Gastroesophageal sphincter (tissue), 4 donors: ENCODE measurements at regions not wholly inside any gene's neighbourhood (a gene's known extent, or its start where the extent isn't known, plus 50 kb on each side); places are given as distances from the start of the nearest gene placed in this dataset.
A peak's percentile ranks its signal among the peaks of the same experiment; 100 is the strongest.

ENCODE experiments used
- ATAC-seq: fragments of 150-250 bp; one replicate; pipeline ENCODE4 v1.9.1; 2016; ENCODE audit warnings: mild to moderate bottlenecking, moderate library complexity
- H3K27ac ChIP-seq, 4 donors: fragments of 200-600 bp; sonication (generic) in 3 of 4; 1 replicate in 3 of 4; 2 replicates in 1 of 4; pipeline ENCODE4 v1.5.1; 2016 to 2019
- H3K27me3 ChIP-seq: fragments of 200-600 bp; sonication (generic); one replicate; pipeline ENCODE4 v1.5.1; 2019
- H3K36me3 ChIP-seq, 2 donors: fragments of 200-600 bp; sonication (generic); one replicate each; pipeline ENCODE4 v1.5.1; 2019; ENCODE audit warnings: control low read depth in 1 of 2
- H3K4me1 ChIP-seq, 3 donors: fragments of 200-600 bp; sonication (generic); 1 replicate in 2 of 3; 2 replicates in 1 of 3; pipeline ENCODE4 v1.5.1; 2016 to 2019; ENCODE audit warnings: control low read depth in 2 of 3
- H3K4me3 ChIP-seq, 2 donors: fragments of 200-600 bp; sonication (generic); one replicate each; pipeline ENCODE4 v1.5.1; 2019; ENCODE audit warnings: mild to moderate bottlenecking in 1 of 2, moderate library complexity in 1 of 2
- H3K9me3 ChIP-seq, 3 donors: fragments of 200-600 bp; sonication (generic); one replicate each; pipeline ENCODE4 v1.5.1; 2017 to 2019; ENCODE audit warnings: control low read depth in 2 of 3
- EP300 ChIP-seq: sonication (generic); formaldehyde crosslinking; IDR thresholded peaks from one replicate; pipeline ENCODE4 v1.6.1; 2017; ENCODE audit warnings: antibody characterized with exemption, mild to moderate bottlenecking
- POLR2A ChIP-seq, 2 donors: fragments of 450-650 bp; IDR thresholded peaks; one replicate each; pipeline ENCODE4 v1.6.1; 2017; ENCODE audit warnings: antibody characterized with exemption in 2 of 2, mild to moderate bottlenecking in 2 of 2, moderate library complexity in 1 of 2
- POLR2AphosphoS5 ChIP-seq: sonication (generic); formaldehyde crosslinking; IDR thresholded peaks from one replicate; pipeline ENCODE4 v1.6.1; 2017; ENCODE audit warnings: antibody characterized with exemption
- WGBS, 2 donors: methylation state at CpG; one replicate each; pipeline ENCODE4 v1.1.5; 2018; ENCODE audit warnings: low coverage in 1 of 2; 5-methylcytosine and 5-hydroxymethylcytosine counted together
- TF ChIP-seq, protein P1 (sequence below), 4 experiments: fragments of 200-600 bp in 2 of 4; fragments of 450-650 bp in 2 of 4; sonication (generic) in 1 of 4; IDR thresholded peaks; one replicate each; pipeline ENCODE4 v1.5.1; 2017 to 2019; ENCODE audit warnings: antibody characterized with exemption in 4 of 4, mild to moderate bottlenecking in 2 of 4, moderate library complexity in 2 of 4

DNA sequence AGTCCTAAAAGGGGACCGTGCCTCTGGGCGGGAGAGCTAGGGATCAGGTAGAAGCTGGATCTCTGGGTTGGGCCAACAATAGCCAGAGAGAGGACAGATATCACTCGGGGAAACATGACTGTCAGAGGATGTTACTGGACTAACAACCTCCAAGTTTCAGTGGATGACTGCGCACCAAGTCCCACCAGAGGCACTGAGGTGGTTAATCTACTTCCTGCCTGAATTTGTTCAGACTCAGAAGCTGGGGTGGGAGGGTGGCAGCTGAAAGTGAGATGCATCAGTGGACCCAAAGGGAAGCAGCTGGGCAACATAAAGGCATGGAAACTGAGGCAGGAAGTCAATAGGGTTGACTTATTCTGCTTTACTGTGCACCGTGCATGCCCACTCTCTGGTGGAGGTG, 130.1 kb upstream of the SLC44A1 start:
- no peaks in the 10 kb centered on the region for H3K4me1 ChIP-seq
- no peaks in the 10 kb centered on the region for H3K36me3 ChIP-seq
- H3K27me3 ChIP-seq, result no peaks in the 10 kb centered on the region
- no peak for TF ChIP-seq EP300
- TF ChIP-seq, protein P1, sequence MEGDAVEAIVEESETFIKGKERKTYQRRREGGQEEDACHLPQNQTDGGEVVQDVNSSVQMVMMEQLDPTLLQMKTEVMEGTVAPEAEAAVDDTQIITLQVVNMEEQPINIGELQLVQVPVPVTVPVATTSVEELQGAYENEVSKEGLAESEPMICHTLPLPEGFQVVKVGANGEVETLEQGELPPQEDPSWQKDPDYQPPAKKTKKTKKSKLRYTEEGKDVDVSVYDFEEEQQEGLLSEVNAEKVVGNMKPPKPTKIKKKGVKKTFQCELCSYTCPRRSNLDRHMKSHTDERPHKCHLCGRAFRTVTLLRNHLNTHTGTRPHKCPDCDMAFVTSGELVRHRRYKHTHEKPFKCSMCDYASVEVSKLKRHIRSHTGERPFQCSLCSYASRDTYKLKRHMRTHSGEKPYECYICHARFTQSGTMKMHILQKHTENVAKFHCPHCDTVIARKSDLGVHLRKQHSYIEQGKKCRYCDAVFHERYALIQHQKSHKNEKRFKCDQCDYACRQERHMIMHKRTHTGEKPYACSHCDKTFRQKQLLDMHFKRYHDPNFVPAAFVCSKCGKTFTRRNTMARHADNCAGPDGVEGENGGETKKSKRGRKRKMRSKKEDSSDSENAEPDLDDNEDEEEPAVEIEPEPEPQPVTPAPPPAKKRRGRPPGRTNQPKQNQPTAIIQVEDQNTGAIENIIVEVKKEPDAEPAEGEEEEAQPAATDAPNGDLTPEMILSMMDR (IDR thresholded peaks at IDR 0.05), result no peak
- H3K27ac ChIP-seq, result no peak overlapping the region
- no peak for ATAC-seq
- H3K4me3 ChIP-seq, result no peak overlapping the region
- no peaks in the 10 kb centered on the region for H3K9me3 ChIP-seq
- WGBS, 2 donors, result 92 to 93% methylated on average over 2 to 5 of the region's 5 CpGs

DNA sequence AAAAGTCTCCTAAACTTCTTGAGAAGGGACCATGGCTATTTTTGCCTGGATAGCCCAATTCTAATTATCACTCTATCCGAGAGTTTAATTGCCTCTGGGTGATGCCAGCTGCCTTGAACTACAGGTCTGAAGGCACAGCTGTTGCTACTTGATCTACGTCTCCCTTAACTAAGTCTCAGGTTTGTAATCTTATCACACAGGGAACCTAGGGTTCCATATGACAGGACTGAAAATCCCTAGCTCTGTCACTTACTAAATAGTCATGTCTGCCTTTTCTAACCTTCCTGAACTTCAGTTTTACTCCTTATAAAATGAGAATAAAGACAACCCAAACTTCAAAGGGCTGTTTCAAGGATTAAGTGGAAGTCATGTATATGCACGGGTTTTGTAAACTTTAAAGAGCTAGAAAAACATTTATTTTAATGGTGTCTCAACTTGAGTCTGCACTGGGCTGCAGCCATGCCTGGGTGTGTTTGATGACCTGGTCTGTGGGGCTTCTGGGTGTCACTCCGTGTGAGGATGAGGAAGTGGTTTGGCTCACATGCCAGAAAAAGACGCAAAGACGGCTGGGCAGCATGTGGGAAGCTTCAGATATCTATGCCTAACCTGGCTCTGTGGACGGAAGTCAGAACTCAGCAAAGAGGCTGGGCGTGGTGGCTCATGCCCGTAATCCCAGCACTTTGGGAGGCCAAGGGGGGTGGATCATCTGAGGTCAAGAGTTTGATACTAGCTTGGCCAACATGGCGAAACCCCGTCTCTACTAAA, 129.3 kb upstream of the SLC44A1 start:
- Histone ChIP-seq H3K27me3 (no peaks in the 10 kb centered on the region), H3K27ac (no peak overlapping the region), H3K9me3 (no peaks in the 10 kb centered on the region), H3K36me3 (no peaks in the 10 kb centered on the region), H3K4me1 (no peaks in the 10 kb centered on the region), H3K4me3 (no peak overlapping the region)
- 60 to 65% methylated on average over 2 to 7 of the region's 11 CpGs for WGBS, 2 donors
- peak; percentile 70 for ATAC-seq
- TF ChIP-seq, protein P1 (IDR thresholded peaks at IDR 0.05), result no peak
- TF ChIP-seq POLR2AphosphoS5, result no peak
- TF ChIP-seq POLR2A (IDR thresholded peaks at IDR 0.05), result no peak
- TF ChIP-seq EP300, result no peak

DNA sequence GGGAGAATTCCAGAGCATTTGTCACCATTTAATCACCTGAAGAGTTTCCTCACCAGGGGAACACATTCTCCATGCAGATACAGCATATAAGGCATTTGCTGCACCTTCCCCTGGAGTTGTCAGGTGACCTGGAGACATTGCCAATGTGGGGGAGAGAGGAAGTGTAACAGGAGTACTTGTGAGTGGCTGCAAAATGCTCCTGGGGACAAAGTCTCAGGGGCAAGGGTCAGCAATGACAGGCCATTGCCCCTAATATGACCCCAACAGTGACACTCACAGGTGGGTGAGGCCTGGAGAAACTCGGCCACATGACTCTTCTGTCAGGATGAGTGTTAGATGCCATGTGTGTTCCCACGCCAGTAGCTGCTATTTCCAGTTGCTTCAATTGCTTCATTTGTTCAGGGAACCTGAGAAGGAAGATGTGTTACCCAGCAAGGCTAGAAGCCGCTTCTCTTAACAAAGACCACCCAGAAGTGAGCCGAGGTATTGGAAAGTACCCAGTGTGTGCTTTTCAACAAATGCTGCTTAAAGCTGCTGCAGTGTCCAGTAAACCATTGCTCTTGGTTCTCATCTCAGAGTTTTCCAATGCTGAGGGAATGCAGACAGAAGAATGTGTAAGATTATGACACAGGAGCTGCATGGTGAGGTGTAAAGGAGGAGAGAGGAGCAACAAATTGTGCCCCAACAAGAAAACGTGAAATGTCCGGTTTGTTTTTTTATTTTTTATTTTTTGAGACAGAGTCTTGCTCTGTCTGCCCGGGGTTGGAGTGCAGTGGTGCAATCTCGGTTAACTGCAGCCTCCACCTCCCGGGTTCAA, 128.2 kb upstream of the SLC44A1 start:
- Histone ChIP-seq H3K36me3 (no peaks in the 10 kb centered on the region), H3K27me3 (no peaks in the 10 kb centered on the region), H3K27ac (no peak overlapping the region), H3K9me3 (no peaks in the 10 kb centered on the region), H3K4me3 (no peak overlapping the region), H3K4me1 (no peaks in the 10 kb centered on the region)
- no peak for ATAC-seq
- no peak for TF ChIP-seq POLR2AphosphoS5
- TF ChIP-seq, protein P1 (IDR thresholded peaks at IDR 0.05), result no peak
- no peak for TF ChIP-seq POLR2A (IDR thresholded peaks at IDR 0.05)
- TF ChIP-seq EP300, result no peak
- 80 to 88% methylated on average over 6 of the region's 9 CpGs for WGBS, 2 donors

DNA sequence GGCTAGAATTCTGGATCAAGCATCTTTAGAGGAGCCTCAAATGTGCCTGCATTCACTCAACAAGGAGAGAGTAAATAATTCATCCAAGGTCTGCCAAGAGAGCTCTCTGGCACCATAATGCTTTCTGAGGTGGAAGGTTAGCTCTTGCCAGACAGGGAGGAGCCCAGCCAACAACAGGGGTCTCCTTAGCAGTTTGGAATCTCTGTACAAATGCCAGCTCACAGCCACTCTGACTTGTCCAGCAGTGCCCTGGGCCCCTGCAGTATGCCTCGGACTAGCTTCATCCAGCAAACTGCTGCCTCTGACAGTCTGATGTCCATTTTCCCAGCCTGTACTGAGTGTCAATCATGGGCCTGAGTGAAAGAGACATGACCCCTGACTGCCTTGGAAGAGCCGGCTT, 127.2 kb upstream of the SLC44A1 start:
- Histone ChIP-seq H3K9me3 (no peaks in the 10 kb centered on the region), H3K4me3 (no peak overlapping the region), H3K27me3 (no peaks in the 10 kb centered on the region), H3K36me3 (no peaks in the 10 kb centered on the region), H3K27ac (no peak overlapping the region), H3K4me1 (no peaks in the 10 kb centered on the region)
- no peak for TF ChIP-seq EP300
- no peak for TF ChIP-seq POLR2AphosphoS5
- no peak for TF ChIP-seq POLR2A (IDR thresholded peaks at IDR 0.05)
- TF ChIP-seq, protein P1 (IDR thresholded peaks at IDR 0.05), result no peak
- ATAC-seq, result no peak
- 40% methylated on average over 1 of the region's 2 CpGs; no CpG with 5 or more reads in 1 of the 2 donors for WGBS, 2 donors
